HEK293 (cell line): ENCODE measurements at regions not wholly inside any gene's neighbourhood (a gene's known extent, or its start where the extent isn't known, plus 50 kb on each side); places are given as distances from the start of the nearest gene placed in this dataset.

ENCODE experiments used
- CTCF ChIP-seq: fragments of 450-650 bp; formaldehyde crosslinking; IDR thresholded peaks from 2 replicates; pipeline ENCODE4 v1.5.1; 2016; ENCODE audit warnings: missing biosample characterization, missing genetic modification characterization
- PATZ1 ChIP-seq: fragments of 450-650 bp; formaldehyde crosslinking; IDR thresholded peaks from 2 replicates; pipeline ENCODE4 v1.5.1; 2016; ENCODE audit warnings: missing biosample characterization, missing genetic modification characterization
- SCRT1 ChIP-seq: fragments of 450-650 bp; formaldehyde crosslinking; IDR thresholded peaks from 2 replicates; pipeline ENCODE4 v1.5.1; 2016; ENCODE audit warnings: missing biosample characterization, missing genetic modification characterization, borderline replicate concordance
- YY1 ChIP-seq: fragments of 450-650 bp; formaldehyde crosslinking; IDR thresholded peaks from 2 replicates; pipeline ENCODE4 v1.5.1; 2018; ENCODE audit warnings: missing biosample characterization, missing genetic modification characterization
- YY2 ChIP-seq: fragments of 450-650 bp; formaldehyde crosslinking; IDR thresholded peaks from 2 replicates; pipeline ENCODE4 v1.5.1; 2016; ENCODE audit warnings: missing biosample characterization, missing genetic modification characterization
- ZBTB26 ChIP-seq: fragments of 450-650 bp; formaldehyde crosslinking; optimal IDR thresholded peaks from 2 replicates; pipeline ENCODE3; 2016; ENCODE audit warnings: missing biosample characterization, mild to moderate bottlenecking, missing genetic modification characterization
- ZFP41 ChIP-seq: fragments of 450-650 bp; formaldehyde crosslinking; IDR thresholded peaks from 2 replicates; pipeline ENCODE4 v1.5.1; 2016; ENCODE audit warnings: missing biosample characterization, missing genetic modification characterization, borderline replicate concordance
- ZNF133 ChIP-seq: fragments of 450-650 bp; formaldehyde crosslinking; IDR thresholded peaks from 2 replicates; pipeline ENCODE4 v1.5.1; 2016; ENCODE audit warnings: missing biosample characterization, missing genetic modification characterization
- ZNF202 ChIP-seq: fragments of 450-650 bp; formaldehyde crosslinking; IDR thresholded peaks from 2 replicates; pipeline ENCODE4 v1.5.1; 2016; ENCODE audit warnings: missing biosample characterization, missing genetic modification characterization, borderline replicate concordance
- ZNF335 ChIP-seq: fragments of 450-650 bp; formaldehyde crosslinking; conservative IDR thresholded peaks from 2 replicates; pipeline ENCODE4 v1.5.1; 2016; ENCODE audit warnings: missing biosample characterization, missing genetic modification characterization
- ZNF654 ChIP-seq: fragments of 450-650 bp; formaldehyde crosslinking; IDR thresholded peaks from 2 replicates; pipeline ENCODE4 v1.5.1; 2016; ENCODE audit warnings: low read depth, missing biosample characterization, missing genetic modification characterization
- ZNF707 ChIP-seq: fragments of 450-650 bp; formaldehyde crosslinking; IDR thresholded peaks from 2 replicates; pipeline ENCODE4 v1.5.1; 2016; ENCODE audit warnings: missing biosample characterization, missing genetic modification characterization
- ZNF76 ChIP-seq: fragments of 450-650 bp; formaldehyde crosslinking; IDR thresholded peaks from 2 replicates; pipeline ENCODE4; 2016; ENCODE audit warnings: low read depth, missing biosample characterization, missing genetic modification characterization, borderline replicate concordance
- ZNF830 ChIP-seq: fragments of 450-650 bp; IDR thresholded peaks from 2 replicates; pipeline ENCODE4 v1.5.0; 2018; ENCODE audit warnings: missing biosample characterization, missing genetic modification characterization, low read depth, mild to moderate bottlenecking, moderate library complexity

- TF ChIP-seq YY2 (tag by site-specific recombination) (no peak), CTCF (tag by site-specific recombination) (no peak), SCRT1 (no peak), ZNF335 (tag by site-specific recombination) (no peak), ZBTB26 (tag by site-specific recombination) (no peak), ZNF202 (tag by site-specific recombination) (no peak), YY1 (no peak), ZNF707 (no peak), ZNF133 (tag by site-specific recombination) (no peak), PATZ1 (tag by site-specific recombination) (no peak), ZNF76 (tag by site-specific recombination) (no peak), ZNF830 (tag by site-specific recombination) (no peak), ZFP41 (tag by site-specific recombination) (no peak), ZNF654 (tag by site-specific recombination) (no peak)
These were observed 731.7 kb downstream of the RFPL4B start for GRCh38 chr6:113078791-113079190.
